ENCODE measurements at regions not wholly inside any gene's neighbourhood (a gene's known extent, or its start where the extent isn't known, plus 50 kb on each side); places are given as distances from the start of the nearest gene placed in this dataset.
"Not testable (repeated sequence)": the region's sequence is repeated elsewhere in the genome, so short reads cannot be mapped to it uniquely, and the experiment has no call there.

- no peak for DNase-seq (ENCODE audit: low read depth)
Measured at GRCh38 chr6:149127212-149127611, 190.3 kb upstream of the TAB2 start.

- peak; percentile 15 for DNase-seq (ENCODE audit: low read depth)
Measured at GRCh38 chr6:149128489-149129145, 188.9 kb upstream of the TAB2 start.

GRCh38 chr6:149129371-149130077 lies 188.0 kb upstream of the TAB2 start:
- no peak for DNase-seq (ENCODE audit: low read depth)

- DNase-seq (ENCODE audit: low read depth): no peak
Measured at GRCh38 chr6:149130090-149130489, 187.4 kb upstream of the TAB2 start.

GRCh38 chr6:149130508-149130907 lies 187.0 kb upstream of the TAB2 start:
- DNase-seq (ENCODE audit: low read depth): no peak

GRCh38 chr6:149131891-149132290 lies 185.6 kb upstream of the TAB2 start:
- DNase-seq (ENCODE audit: low read depth): no peak

- DNase-seq (ENCODE audit: low read depth): no peak
Measured at GRCh38 chr6:149132336-149132735, 185.2 kb upstream of the TAB2 start.

GRCh38 chr6:149134511-149134933 lies 183.0 kb upstream of the TAB2 start:
- DNase-seq (ENCODE audit: low read depth): no peak

- DNase-seq (ENCODE audit: low read depth): no peak
Measured at GRCh38 chr6:149135809-149136208, 181.7 kb upstream of the TAB2 start.

GRCh38 chr6:149136273-149136912 lies 181.1 kb upstream of the TAB2 start:
- no peak for DNase-seq (ENCODE audit: low read depth)

GRCh38 chr6:149136913-149137286 lies 180.6 kb upstream of the TAB2 start:
- DNase-seq (ENCODE audit: low read depth): no peak

GRCh38 chr6:149137594-149137993 lies 179.9 kb upstream of the TAB2 start:
- DNase-seq (ENCODE audit: low read depth): no peak

GRCh38 chr6:149138089-149138488 lies 179.4 kb upstream of the TAB2 start:
- DNase-seq (ENCODE audit: low read depth): no peak

GRCh38 chr6:149138699-149139294 lies 178.7 kb upstream of the TAB2 start:
- no peak for DNase-seq (ENCODE audit: low read depth)

GRCh38 chr6:149139782-149140136 lies 177.8 kb upstream of the TAB2 start:
- DNase-seq (ENCODE audit: low read depth): no peak

GRCh38 chr6:149140137-149140909 lies 177.2 kb upstream of the TAB2 start:
- DNase-seq (ENCODE audit: low read depth): no peak

GRCh38 chr6:149140910-149141290 lies 176.6 kb upstream of the TAB2 start:
- no peak for DNase-seq (ENCODE audit: low read depth)

- no peak for DNase-seq (ENCODE audit: low read depth)
Measured at GRCh38 chr6:149142924-149143429, 174.5 kb upstream of the TAB2 start.

GRCh38 chr6:149145800-149146199 lies 171.7 kb upstream of the TAB2 start:
- not testable (repeated sequence) for DNase-seq (ENCODE audit: low read depth)

GRCh38 chr6:149147195-149147594 lies 170.3 kb upstream of the TAB2 start:
- DNase-seq (ENCODE audit: low read depth): no peak

- no peak for DNase-seq (ENCODE audit: low read depth)
Measured at GRCh38 chr6:149147938-149148718, 169.4 kb upstream of the TAB2 start.

Data from stimulated activated CD8-positive, alpha-beta memory T cell treated with anti-CD3 and anti-CD28 coated beads, Interleukin-12 subunit alpha, Interleukin-12 subunit beta, amount 100 ng/mL, for 1 hour (primary cell).